B cell (primary cell): ENCODE measurements at regions not wholly inside any gene's neighbourhood (a gene's known extent, or its start where the extent isn't known, plus 50 kb on each side); places are given as distances from the start of the nearest gene placed in this dataset.

Experiments
- ATAC-seq: fragments of 200-7000 bp; cut with Tn5 transposase; one replicate; pipeline ENCODE4 v1.10.0; 2021; ENCODE audit warnings: low read depth, mild to moderate bottlenecking, moderate number of reproducible peaks, moderate library complexity
- CTCF ChIA-PET: fragments of 350-600 bp; sonication (Branson Sonifier 250); formaldehyde crosslinking; loops from one replicate; lab custom pipeline; 2021; ENCODE audit warnings: antibody characterized with exemption, inconsistent platforms; lab: Charles Lee
- POLR2A ChIA-PET: fragments of 350-600 bp; sonication (Branson Sonifier 250); formaldehyde crosslinking; loops from one replicate; lab custom pipeline; 2021; ENCODE audit warnings: antibody characterized with exemption; lab: Charles Lee
- DNase-seq: peaks from one replicate; pipeline ENCODE4 v3.0.0; 2013
- H2AFZ ChIP-seq: 2 replicates; pipeline ENCODE4 v1.6.1; 2012; ENCODE audit warnings: mild to moderate bottlenecking, low read depth, low read length; ENCODE audit not compliant: insufficient read depth, poor library complexity, severe bottlenecking
- H3K27ac ChIP-seq, 2 donors: 1 replicate in 1 of 2; 2 replicates in 1 of 2; pipeline ENCODE4 v1.5.1; 2012 to 2013; ENCODE audit warnings: low read length in 2 of 2, mild to moderate bottlenecking in 2 of 2, moderate library complexity in 1 of 2
- H3K27me3 ChIP-seq, 4 experiments: fragments of 200-600 bp in 1 of 4; sonication (generic) in 1 of 4; replicated peaks in 1 of 4; 1 replicate in 2 of 4; 2 replicates in 2 of 4; pipeline versions ENCODE4 v1.6.1 to v1.7.0; 2013 to 2016; ENCODE audit warnings: low read length in 3 of 4, mild to moderate bottlenecking in 2 of 4, mixed read lengths in 1 of 4, moderate library complexity in 1 of 4; ENCODE audit not compliant: insufficient read depth in 4 of 4, control insufficient read depth in 3 of 4; ENCODE audit errors: control extremely low read depth in 1 of 4
- H3K36me3 ChIP-seq, 2 experiments: replicated peaks in 1 of 2; 1 replicate in 1 of 2; 2 replicates in 1 of 2; pipeline versions ENCODE4 v1.6.1 to v1.7.1; 2013; ENCODE audit warnings: low read length in 1 of 2; ENCODE audit not compliant: insufficient read depth in 2 of 2, control insufficient read depth in 1 of 2; ENCODE audit errors: control extremely low read depth in 1 of 2, extremely low read depth in 1 of 2
- H3K4me1 ChIP-seq, 2 donors: fragments of 200-600 bp in 1 of 2; sonication (generic) in 1 of 2; 1 replicate in 1 of 2; 2 replicates in 1 of 2; pipeline versions ENCODE4 v1.5.1 to v1.6.1; 2013 to 2017; ENCODE audit warnings: low read length in 2 of 2; ENCODE audit not compliant: control insufficient read depth in 2 of 2, insufficient read depth in 2 of 2
- H3K4me2 ChIP-seq: replicated peaks from 2 replicates; pipeline ENCODE3; 2012; ENCODE audit warnings: mild to moderate bottlenecking, low read depth, low read length; ENCODE audit not compliant: poor library complexity, severe bottlenecking
- H3K4me3 ChIP-seq, 5 experiments: fragments of 200-600 bp in 1 of 5; sonication (generic) in 1 of 5; 1 replicate in 3 of 5; 2 replicates in 2 of 5; pipeline versions ENCODE4 v1.5.1 to v1.7.0; 2011 to 2016; ENCODE audit warnings: low read length in 4 of 5, mild to moderate bottlenecking in 4 of 5, low read depth in 2 of 5, control low read depth in 1 of 5, moderate library complexity in 1 of 5; ENCODE audit not compliant: insufficient read depth in 1 of 5; ENCODE audit errors: control extremely low read depth in 1 of 5, extremely low read depth in 1 of 5
- H3K79me2 ChIP-seq: fragments of 200-600 bp; sonication (generic); one replicate; pipeline ENCODE4 v1.6.0; 2016; ENCODE audit warnings: low read length; ENCODE audit not compliant: control insufficient read depth, insufficient read depth
- H3K9ac ChIP-seq: fragments of 200-600 bp; sonication (generic); 2 replicates; pipeline ENCODE4 v1.6.1; 2017; ENCODE audit warnings: mild to moderate bottlenecking, low read length, moderate library complexity
- H3K9me3 ChIP-seq, 3 donors: one replicate each; pipeline versions ENCODE4 v1.6.1 to v1.7.1; 2013; ENCODE audit warnings: low read length in 2 of 3; ENCODE audit not compliant: control insufficient read depth in 2 of 3, insufficient read depth in 1 of 3; ENCODE audit errors: control extremely low read depth in 1 of 3
- H4K20me1 ChIP-seq: 2 replicates; pipeline ENCODE4 v1.6.0; 2012; ENCODE audit warnings: mild to moderate bottlenecking, low read length; ENCODE audit not compliant: insufficient read depth, control insufficient read depth, poor library complexity, severe bottlenecking
- H3K27ac Mint-ChIP-seq: one replicate; pipeline ENCODE4 v1.8.0; 2021; ENCODE audit warnings: mixed read lengths
- H3K27me3 Mint-ChIP-seq: one replicate; pipeline ENCODE4 v1.8.0; 2021; ENCODE audit warnings: mixed read lengths
- H3K4me1 Mint-ChIP-seq: one replicate; pipeline ENCODE4 v1.8.0; 2021; ENCODE audit warnings: mixed read lengths
- H3K4me3 Mint-ChIP-seq: one replicate; pipeline ENCODE4 v1.8.0; 2021; ENCODE audit warnings: mixed read lengths
- H3K9me3 Mint-ChIP-seq: one replicate; pipeline ENCODE4 v1.8.0; 2022; ENCODE audit warnings: mixed read lengths; ENCODE audit not compliant: insufficient read depth
- CTCF ChIP-seq: fragments of 200-600 bp; IDR thresholded peaks from one replicate; pipeline ENCODE4 v1.8.0; 2022; ENCODE audit warnings: antibody characterized with exemption, mild to moderate bottlenecking
- EZH2 ChIP-seq: IDR thresholded peaks from 2 replicates; pipeline ENCODE4 v1.6.1; 2012; ENCODE audit warnings: borderline replicate concordance, low read depth, mild to moderate bottlenecking, moderate library complexity, low read length; ENCODE audit not compliant: insufficient read depth, poor library complexity, severe bottlenecking
- WGBS: methylation state at CpG from one replicate; pipeline ENCODE4 v1.1.5; 2013; ENCODE audit warnings: missing lambda C conversion rate; ENCODE audit not compliant: insufficient coverage; 5-methylcytosine and 5-hydroxymethylcytosine counted together
- intact Hi-C: fragments of 100-400 bp; cut with micrococcal nuclease; formaldehyde crosslinking; loops from one replicate; pipeline ENCODE4 v1.10.0; 2022

DNA sequence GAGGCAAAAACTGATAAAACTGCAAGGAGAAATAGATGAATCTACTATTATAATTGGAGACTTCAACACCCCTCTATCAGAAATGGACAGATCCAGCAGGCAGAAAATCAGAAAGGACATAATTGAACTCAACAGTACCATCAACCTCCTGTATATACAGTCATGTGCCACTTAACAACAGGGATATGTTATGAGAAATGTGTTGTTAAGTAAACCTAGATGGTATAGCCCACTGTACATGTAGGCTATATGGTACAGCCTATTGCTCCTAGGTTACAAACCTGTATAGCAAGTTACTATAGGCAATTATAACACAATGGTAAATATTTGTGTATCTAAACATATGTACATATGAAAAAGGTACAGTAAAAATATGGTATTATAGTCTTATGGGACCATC lies 66.8 kb upstream of the PHF21A start:
- no peak for DNase-seq
- Histone ChIP-seq H2AFZ (no peak overlapping the region), H3K9ac (no peak overlapping the region), H4K20me1 (no peaks in the 10 kb centered on the region), H3K36me3 (no peaks in the 10 kb centered on the region), H3K79me2 (no peaks in the 10 kb centered on the region), H3K27ac (no peak overlapping the region), H3K4me3 (no peak overlapping the region), H3K4me1 (no peaks in the 10 kb centered on the region), H3K4me2 (no peak overlapping the region), H3K27me3 (peaks cover 0 to 7% (median 3%) of the 10 kb centered on the region in 4 experiments), H3K9me3 (peaks cover 2 to 4% (median 4%) of the 10 kb centered on the region in 3 donors)
- H3K9me3 Mint-ChIP-seq: peaks cover 7% of the 10 kb centered on the region
- no peak for TF ChIP-seq CTCF
- TF ChIP-seq EZH2: no peak
- H3K27ac Mint-ChIP-seq: no peak overlapping the region
- intact Hi-C loops: no loop called here
- ChIA-PET CTCF (no interaction called here), POLR2A (no interaction called here)
- no peaks in the 10 kb centered on the region for H3K4me1 Mint-ChIP-seq
- H3K4me3 Mint-ChIP-seq: no peak overlapping the region
- no peak for ATAC-seq
- peaks cover 33% of the 10 kb centered on the region for H3K27me3 Mint-ChIP-seq

GRCh38 chr11:46183819-46184218 lies 62.6 kb upstream of the PHF21A start:
- no peak overlapping the region for H3K4me2 ChIP-seq
- ChIA-PET CTCF (no interaction called here), POLR2A (no interaction called here)
- H3K4me3 Mint-ChIP-seq: no peak overlapping the region
- no peak for ATAC-seq
- H3K4me1 Mint-ChIP-seq: no peaks in the 10 kb centered on the region
- peaks cover 0 to 12% (median 5%) of the 10 kb centered on the region in 4 experiments for H3K27me3 ChIP-seq
- no peaks in the 10 kb centered on the region for H3K79me2 ChIP-seq
- H2AFZ ChIP-seq: no peak overlapping the region
- H3K4me1 ChIP-seq: no peaks in the 10 kb centered on the region
- no peak for DNase-seq
- H3K27ac ChIP-seq: no peak overlapping the region
- peaks cover 7% of the 10 kb centered on the region for H3K9me3 Mint-ChIP-seq
- no CpG with 5 or more reads among the region's 4 CpGs for WGBS
- no peaks in the 10 kb centered on the region for H3K36me3 ChIP-seq
- TF ChIP-seq CTCF: no peak
- TF ChIP-seq EZH2: no peak
- H3K4me3 ChIP-seq: no peak overlapping the region
- no peaks in the 10 kb centered on the region for H3K9me3 ChIP-seq
- no peaks in the 10 kb centered on the region for H4K20me1 ChIP-seq
- H3K9ac ChIP-seq: no peak overlapping the region
- intact Hi-C loops: no loop called here
- peaks cover 45% of the 10 kb centered on the region for H3K27me3 Mint-ChIP-seq
- no peak overlapping the region for H3K27ac Mint-ChIP-seq
